Hepatocyte (in vitro differentiated cells): ENCODE measurements at regions not wholly inside any gene's neighbourhood (a gene's known extent, or its start where the extent isn't known, plus 50 kb on each side); places are given as distances from the start of the nearest gene placed in this dataset.

ENCODE experiments used
- DNase-seq: peaks from one replicate; pipeline ENCODE4 v3.0.0-alpha.2; 2016; ENCODE audit warnings: low spot score
- H2AFZ ChIP-seq: fragments of 200-600 bp; sonication (generic); 2 replicates; pipeline ENCODE4 v1.6.0; 2016; ENCODE audit warnings: antibody characterized with exemption, mild to moderate bottlenecking
- H3K27ac ChIP-seq: fragments of 200-600 bp; sonication (generic); 2 replicates; pipeline ENCODE4 v1.5.1; 2016; ENCODE audit warnings: mild to moderate bottlenecking
- H3K27me3 ChIP-seq: fragments of 200-600 bp; sonication (generic); 2 replicates; pipeline ENCODE4 v1.6.1; 2016
- H3K36me3 ChIP-seq: fragments of 200-600 bp; sonication (generic); replicated peaks from 2 replicates; pipeline ENCODE4 v1.5.1; 2016; ENCODE audit warnings: low read depth; ENCODE audit not compliant: insufficient read depth
- H3K4me1 ChIP-seq: fragments of 200-600 bp; sonication (generic); 2 replicates; pipeline ENCODE4 v1.5.1; 2016; ENCODE audit warnings: mild to moderate bottlenecking, moderate library complexity; ENCODE audit not compliant: insufficient read depth
- H3K4me2 ChIP-seq: fragments of 200-600 bp; sonication (generic); 2 replicates; pipeline ENCODE4 v1.6.0; 2016
- H3K4me3 ChIP-seq: fragments of 200-600 bp; sonication (generic); 2 replicates; pipeline ENCODE4 v1.5.1; 2016; ENCODE audit warnings: mild to moderate bottlenecking
- H3K79me2 ChIP-seq: fragments of 200-600 bp; sonication (generic); 2 replicates; pipeline ENCODE4 v1.6.0; 2017; ENCODE audit warnings: mild to moderate bottlenecking
- H3K9me2 ChIP-seq: fragments of 200-600 bp; sonication (generic); replicated peaks from 2 replicates; pipeline ENCODE4 v1.6.0; 2017; ENCODE audit warnings: mild to moderate bottlenecking; ENCODE audit not compliant: insufficient read depth
- H3K9me3 ChIP-seq: fragments of 200-600 bp; sonication (generic); 2 replicates; pipeline ENCODE4 v1.5.1; 2016; ENCODE audit warnings: low read depth, mild to moderate bottlenecking
- H4K20me1 ChIP-seq: fragments of 200-600 bp; sonication (generic); 2 replicates; pipeline ENCODE4 v1.6.0; 2016; ENCODE audit warnings: mild to moderate bottlenecking; ENCODE audit not compliant: insufficient read depth, poor library complexity, severe bottlenecking
- EZH2 ChIP-seq: fragments of 200-600 bp; sonication (generic); IDR thresholded peaks from 2 replicates; pipeline ENCODE4 v1.6.1; 2016; ENCODE audit warnings: antibody characterized with exemption, mild to moderate bottlenecking, borderline replicate concordance
- EZH2phosphoT487 ChIP-seq: fragments of 200-600 bp; sonication (generic); IDR thresholded peaks from one replicate; pipeline ENCODE4 v1.6.1; 2018; ENCODE audit warnings: antibody characterized with exemption, mild to moderate bottlenecking, low read depth, moderate library complexity; ENCODE audit not compliant: unreplicated experiment, severe bottlenecking
- WGBS: methylation state at CpG from one replicate; pipeline ENCODE4 v1.1.6; 2016; ENCODE audit warnings: low lambda C conversion rate; ENCODE audit errors: missing lambda C conversion rate; 5-methylcytosine and 5-hydroxymethylcytosine counted together
- TF ChIP-seq, protein P1 (sequence below): fragments of 200-600 bp; sonication (generic); IDR thresholded peaks from 2 replicates; pipeline ENCODE4 v1.5.1; 2016; ENCODE audit warnings: antibody characterized with exemption, mild to moderate bottlenecking; ENCODE audit not compliant: poor library complexity

DNA sequence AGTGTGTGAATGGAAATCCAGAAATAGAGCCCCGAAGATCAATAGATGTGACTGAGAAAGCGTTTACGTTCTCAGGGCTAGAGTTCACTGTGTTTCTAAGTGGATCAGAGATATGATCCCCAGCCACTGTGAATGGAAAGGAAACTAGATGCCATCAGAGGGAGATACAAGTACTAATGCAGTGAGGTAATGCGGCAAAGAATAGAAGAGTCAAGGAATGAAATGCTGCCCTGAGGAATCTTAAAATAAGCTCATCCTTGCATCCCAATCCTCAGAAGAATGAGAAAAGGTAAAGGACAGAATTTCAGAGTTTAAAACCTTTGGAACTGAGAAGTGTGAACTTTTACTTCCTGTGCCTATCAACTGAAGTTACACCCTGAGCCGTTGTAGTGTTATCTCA is 165.5 kb upstream of the ESRRG start:
- Histone ChIP-seq H3K27ac (no peak overlapping the region), H3K9me2 (no peaks in the 10 kb centered on the region), H4K20me1 (no peaks in the 10 kb centered on the region), H3K27me3 (no peaks in the 10 kb centered on the region), H3K4me1 (peaks cover 7% of the 10 kb centered on the region), H3K36me3 (no peaks in the 10 kb centered on the region), H2AFZ (no peak overlapping the region), H3K9me3 (no peaks in the 10 kb centered on the region), H3K4me3 (no peak overlapping the region), H3K79me2 (no peaks in the 10 kb centered on the region), H3K4me2 (peak overlapping the region; percentile 2)
- TF ChIP-seq EZH2phosphoT487 (no peak), EZH2 (no peak)
- no peak for DNase-seq
- 69% methylated on average over 5 of the region's 5 CpGs for whole genome bisulfite sequencing

DNA sequence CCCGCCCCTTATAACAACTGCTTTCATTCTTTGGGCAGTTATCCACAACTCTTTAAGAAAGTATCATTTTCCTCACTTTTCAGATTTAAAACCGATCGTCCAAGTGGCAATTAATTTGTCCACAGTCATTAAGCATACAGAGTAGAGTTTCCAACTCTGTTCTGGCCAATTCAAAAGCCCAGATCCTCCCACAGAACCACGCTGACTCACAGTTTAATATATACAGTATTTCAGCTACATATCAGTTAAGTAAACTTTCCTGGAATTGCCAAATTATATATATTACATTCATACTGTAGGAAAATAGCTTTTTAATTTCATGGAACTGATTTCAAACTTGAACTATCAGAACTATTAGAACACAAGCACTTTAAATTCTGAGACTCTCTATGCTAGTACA is 163.8 kb upstream of the ESRRG start:
- no peaks in the 10 kb centered on the region for H3K36me3 ChIP-seq
- TF ChIP-seq, protein P1, sequence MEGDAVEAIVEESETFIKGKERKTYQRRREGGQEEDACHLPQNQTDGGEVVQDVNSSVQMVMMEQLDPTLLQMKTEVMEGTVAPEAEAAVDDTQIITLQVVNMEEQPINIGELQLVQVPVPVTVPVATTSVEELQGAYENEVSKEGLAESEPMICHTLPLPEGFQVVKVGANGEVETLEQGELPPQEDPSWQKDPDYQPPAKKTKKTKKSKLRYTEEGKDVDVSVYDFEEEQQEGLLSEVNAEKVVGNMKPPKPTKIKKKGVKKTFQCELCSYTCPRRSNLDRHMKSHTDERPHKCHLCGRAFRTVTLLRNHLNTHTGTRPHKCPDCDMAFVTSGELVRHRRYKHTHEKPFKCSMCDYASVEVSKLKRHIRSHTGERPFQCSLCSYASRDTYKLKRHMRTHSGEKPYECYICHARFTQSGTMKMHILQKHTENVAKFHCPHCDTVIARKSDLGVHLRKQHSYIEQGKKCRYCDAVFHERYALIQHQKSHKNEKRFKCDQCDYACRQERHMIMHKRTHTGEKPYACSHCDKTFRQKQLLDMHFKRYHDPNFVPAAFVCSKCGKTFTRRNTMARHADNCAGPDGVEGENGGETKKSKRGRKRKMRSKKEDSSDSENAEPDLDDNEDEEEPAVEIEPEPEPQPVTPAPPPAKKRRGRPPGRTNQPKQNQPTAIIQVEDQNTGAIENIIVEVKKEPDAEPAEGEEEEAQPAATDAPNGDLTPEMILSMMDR = no peak
- TF ChIP-seq EZH2 (no peak), EZH2phosphoT487 (no peak)
- H4K20me1 ChIP-seq = no peaks in the 10 kb centered on the region
- no peak overlapping the region for H3K4me3 ChIP-seq
- WGBS = 94% methylated on average over 4 of the region's 4 CpGs
- DNase-seq = no peak
- no peak overlapping the region for H3K27ac ChIP-seq
- no peaks in the 10 kb centered on the region for H3K27me3 ChIP-seq
- no peaks in the 10 kb centered on the region for H3K9me2 ChIP-seq
- H3K4me2 ChIP-seq = no peak overlapping the region
- no peak overlapping the region for H2AFZ ChIP-seq
- H3K4me1 ChIP-seq = peaks cover 7% of the 10 kb centered on the region
- no peaks in the 10 kb centered on the region for H3K9me3 ChIP-seq
- H3K79me2 ChIP-seq = no peaks in the 10 kb centered on the region

DNA sequence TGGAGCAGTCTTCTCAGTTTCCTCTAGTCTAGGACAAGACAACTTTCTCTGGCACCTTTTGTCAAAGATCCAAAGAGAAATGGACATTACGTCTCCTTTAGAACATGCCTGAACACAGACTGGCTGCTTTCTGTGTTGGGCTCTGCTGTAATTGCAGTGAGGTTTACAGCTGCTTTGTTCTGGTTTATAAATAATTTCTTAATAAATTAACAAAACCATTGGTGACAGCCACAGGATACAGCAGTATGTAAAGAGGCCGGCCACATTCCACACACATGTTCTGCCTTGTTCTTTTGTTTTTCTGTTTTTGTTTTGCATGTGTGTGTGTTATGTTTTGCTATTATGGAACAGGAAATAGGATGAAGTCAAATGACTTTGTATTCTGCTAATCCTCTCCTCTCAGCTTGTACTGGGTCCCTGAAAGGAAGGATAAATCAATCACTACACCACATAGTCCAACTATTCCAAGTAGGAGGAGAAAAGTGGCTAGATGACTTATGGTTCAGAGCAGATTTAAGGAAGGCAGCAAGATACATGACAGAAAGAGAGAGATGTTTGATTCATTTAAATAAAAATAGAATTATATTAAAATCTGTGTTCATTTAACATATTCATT is 161.5 kb upstream of the ESRRG start:
- Histone ChIP-seq H2AFZ (peak overlapping the region; percentile 37), H3K4me1 (peaks cover 7% of the 10 kb centered on the region), H4K20me1 (no peaks in the 10 kb centered on the region), H3K4me3 (no peak overlapping the region), H3K27me3 (no peaks in the 10 kb centered on the region), H3K9me2 (no peaks in the 10 kb centered on the region), H3K9me3 (no peaks in the 10 kb centered on the region), H3K36me3 (no peaks in the 10 kb centered on the region), H3K4me2 (peak overlapping the region; percentile 1), H3K27ac (peak overlapping the region; percentile 8), H3K79me2 (no peaks in the 10 kb centered on the region)
- WGBS = 73% methylated on average over 2 of the region's 2 CpGs
- TF ChIP-seq, protein P1 = no peak
- TF ChIP-seq EZH2phosphoT487 (no peak), EZH2 (no peak)
- DNase-seq = no peak

DNA sequence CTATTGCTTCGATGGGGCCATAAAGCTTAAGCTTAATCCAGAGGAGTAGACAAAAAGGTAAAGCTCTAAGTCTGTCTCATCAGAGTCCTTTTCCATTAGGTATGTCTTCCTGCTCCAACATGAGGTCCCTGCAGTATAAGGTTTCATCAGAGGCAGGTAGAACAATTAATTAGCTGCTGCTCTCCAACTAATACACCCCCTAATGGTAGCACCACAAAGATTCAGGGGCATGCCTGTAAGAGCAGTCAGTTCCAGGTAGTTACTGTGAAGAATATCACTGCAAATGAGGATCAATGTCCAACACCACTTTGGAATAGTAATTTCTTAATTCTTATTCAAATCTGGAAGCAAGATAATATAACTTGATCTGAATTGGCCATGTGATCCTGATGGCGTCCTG is 160.3 kb upstream of the ESRRG start:
- no peaks in the 10 kb centered on the region for H3K9me3 ChIP-seq
- DNase-seq = no peak
- WGBS = 89% methylated on average over 2 of the region's 2 CpGs
- no peaks in the 10 kb centered on the region for H3K27me3 ChIP-seq
- H3K9me2 ChIP-seq = no peaks in the 10 kb centered on the region
- no peak overlapping the region for H2AFZ ChIP-seq
- no peak overlapping the region for H3K27ac ChIP-seq
- H3K4me3 ChIP-seq = no peak overlapping the region
- H3K4me2 ChIP-seq = no peak overlapping the region
- no peaks in the 10 kb centered on the region for H3K36me3 ChIP-seq
- TF ChIP-seq EZH2phosphoT487 (no peak), EZH2 (no peak)
- TF ChIP-seq, protein P1 = no peak
- H3K79me2 ChIP-seq = no peaks in the 10 kb centered on the region
- no peaks in the 10 kb centered on the region for H4K20me1 ChIP-seq
- H3K4me1 ChIP-seq = peaks cover 7% of the 10 kb centered on the region
